ENCODE measurements at regions not wholly inside any gene's neighbourhood (a gene's known extent, or its start where the extent isn't known, plus 50 kb on each side); places are given as distances from the start of the nearest gene placed in this dataset.

GRCh38 chr10:112080231-112080630, 103.3 kb downstream of the GPAM start:
- no peak for DNase-seq

DNA sequence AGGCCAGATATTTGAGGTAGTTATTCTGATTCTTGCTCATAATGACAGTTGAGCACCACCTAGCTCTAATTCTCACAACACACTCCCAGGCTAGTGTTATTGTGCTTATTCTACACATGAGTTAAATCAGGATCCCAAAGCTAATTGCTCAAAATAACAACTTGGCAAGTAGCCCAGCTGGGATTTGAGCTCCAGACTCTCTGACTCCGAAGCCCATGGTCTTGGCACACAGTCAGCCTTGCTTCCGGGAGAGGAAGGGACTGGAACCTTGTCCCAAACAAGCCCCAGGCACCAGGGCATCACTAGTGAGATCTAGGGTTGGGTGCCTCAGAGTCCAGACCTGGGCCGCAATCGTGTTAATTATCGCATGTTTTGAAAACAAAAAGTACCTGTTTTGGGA, 101.4 kb downstream of the GPAM start:
- DNase-seq, result peak; percentile 20

DNA sequence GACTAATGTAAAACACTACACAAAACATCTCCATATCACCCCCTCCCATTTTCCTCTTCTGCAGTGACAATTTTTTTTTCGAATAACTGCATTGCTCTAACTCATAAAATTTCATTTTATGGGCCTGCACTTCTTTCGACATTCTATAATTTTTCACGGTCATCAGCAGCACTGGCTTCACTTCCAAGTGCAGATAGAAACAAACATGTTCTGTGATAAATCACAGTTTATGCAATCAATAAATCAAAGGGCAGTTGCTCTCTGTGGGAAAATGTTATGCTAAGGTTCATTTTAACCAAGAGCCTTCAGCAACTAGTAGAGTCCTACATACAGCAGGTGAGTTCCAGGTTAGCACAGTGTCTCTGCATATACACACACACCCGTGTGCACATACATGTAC, 100.1 kb downstream of the GPAM start:
- DNase-seq, result no peak

GRCh38 chr10:112087953-112088456, 95.6 kb downstream of the GPAM start:
- DNase-seq, result no peak

- DNase-seq, result no peak
Measured at GRCh38 chr10:112091703-112092102, 91.9 kb downstream of the GPAM start.

GRCh38 chr10:112092519-112092918, 91.0 kb downstream of the GPAM start:
- DNase-seq, result no peak

GRCh38 chr10:112094984-112095383, 88.6 kb downstream of the GPAM start:
- DNase-seq, result no peak

- DNase-seq, result no peak
Measured at GRCh38 chr10:112095731-112096130, 87.8 kb downstream of the GPAM start.

GRCh38 chr10:112098682-112099081, 84.9 kb downstream of the GPAM start:
- DNase-seq, result no peak
